Cardiac fibroblast (primary cell): ENCODE measurements at regions not wholly inside any gene's neighbourhood (a gene's known extent, or its start where the extent isn't known, plus 50 kb on each side); places are given as distances from the start of the nearest gene placed in this dataset.
A peak's percentile ranks its signal among the peaks of the same experiment; 100 is the strongest.

Experiments used
- DNase-seq, 2 donors: peaks; one replicate each; pipeline versions ENCODE4 v3.0.0 to v3.0.0-alpha.2; 2010; ENCODE audit warnings: low read depth in 2 of 2
- H3K4me3 ChIP-seq, 2 donors: replicated peaks in 1 of 2; 1 replicate in 1 of 2; 2 replicates in 1 of 2; pipeline ENCODE4 v1.5.1; 2011; ENCODE audit warnings: low read depth in 2 of 2, low read length in 2 of 2, mild to moderate bottlenecking in 2 of 2, moderate library complexity in 1 of 2
- TF ChIP-seq, protein P1 (sequence below): IDR thresholded peaks from one replicate; pipeline ENCODE4 v1.5.1; 2011; ENCODE audit warnings: low read depth, mild to moderate bottlenecking, low read length, inconsistent platforms

DNA sequence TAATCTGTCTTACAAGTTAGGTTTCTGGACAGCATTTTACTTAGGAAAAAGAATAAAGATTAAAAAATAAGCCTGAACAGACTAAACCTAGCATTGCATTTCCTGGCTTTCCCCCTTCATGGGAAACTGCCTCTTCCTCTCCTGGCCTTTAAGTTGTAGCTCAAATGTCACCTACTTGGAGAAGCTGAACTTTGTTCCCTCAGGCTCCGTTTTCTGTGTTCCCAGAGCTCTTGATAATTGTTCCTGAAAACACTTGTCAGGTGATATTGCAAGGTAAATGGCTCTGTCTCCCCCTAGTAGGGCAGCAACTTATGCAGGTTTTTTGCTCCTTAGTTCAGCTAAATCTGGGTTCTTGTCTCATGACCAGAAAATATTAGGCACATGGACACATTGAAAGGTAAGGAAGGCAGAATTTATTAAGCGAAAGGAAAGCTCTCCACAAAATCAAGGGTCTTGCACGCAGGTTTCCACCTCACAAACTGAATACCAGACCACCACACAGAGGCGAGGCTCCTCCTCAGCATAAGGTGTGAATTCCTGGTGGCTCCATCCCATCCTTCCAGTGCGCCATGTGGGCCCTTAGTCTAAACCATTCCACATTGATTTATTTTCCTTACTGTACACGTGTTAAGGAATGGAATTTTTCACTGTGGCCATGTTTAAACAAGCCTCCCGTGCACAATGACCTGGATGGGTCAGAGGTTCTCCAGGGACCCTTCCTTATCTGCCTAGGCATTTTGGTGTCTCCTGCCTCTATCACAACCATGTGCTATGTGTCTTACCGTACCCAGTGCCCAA is 229.3 kb downstream of the HNMT start:
- H3K4me3 ChIP-seq: no peak overlapping the region
- no peak for DNase-seq
- TF ChIP-seq, protein P1, sequence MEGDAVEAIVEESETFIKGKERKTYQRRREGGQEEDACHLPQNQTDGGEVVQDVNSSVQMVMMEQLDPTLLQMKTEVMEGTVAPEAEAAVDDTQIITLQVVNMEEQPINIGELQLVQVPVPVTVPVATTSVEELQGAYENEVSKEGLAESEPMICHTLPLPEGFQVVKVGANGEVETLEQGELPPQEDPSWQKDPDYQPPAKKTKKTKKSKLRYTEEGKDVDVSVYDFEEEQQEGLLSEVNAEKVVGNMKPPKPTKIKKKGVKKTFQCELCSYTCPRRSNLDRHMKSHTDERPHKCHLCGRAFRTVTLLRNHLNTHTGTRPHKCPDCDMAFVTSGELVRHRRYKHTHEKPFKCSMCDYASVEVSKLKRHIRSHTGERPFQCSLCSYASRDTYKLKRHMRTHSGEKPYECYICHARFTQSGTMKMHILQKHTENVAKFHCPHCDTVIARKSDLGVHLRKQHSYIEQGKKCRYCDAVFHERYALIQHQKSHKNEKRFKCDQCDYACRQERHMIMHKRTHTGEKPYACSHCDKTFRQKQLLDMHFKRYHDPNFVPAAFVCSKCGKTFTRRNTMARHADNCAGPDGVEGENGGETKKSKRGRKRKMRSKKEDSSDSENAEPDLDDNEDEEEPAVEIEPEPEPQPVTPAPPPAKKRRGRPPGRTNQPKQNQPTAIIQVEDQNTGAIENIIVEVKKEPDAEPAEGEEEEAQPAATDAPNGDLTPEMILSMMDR: no peak

DNA sequence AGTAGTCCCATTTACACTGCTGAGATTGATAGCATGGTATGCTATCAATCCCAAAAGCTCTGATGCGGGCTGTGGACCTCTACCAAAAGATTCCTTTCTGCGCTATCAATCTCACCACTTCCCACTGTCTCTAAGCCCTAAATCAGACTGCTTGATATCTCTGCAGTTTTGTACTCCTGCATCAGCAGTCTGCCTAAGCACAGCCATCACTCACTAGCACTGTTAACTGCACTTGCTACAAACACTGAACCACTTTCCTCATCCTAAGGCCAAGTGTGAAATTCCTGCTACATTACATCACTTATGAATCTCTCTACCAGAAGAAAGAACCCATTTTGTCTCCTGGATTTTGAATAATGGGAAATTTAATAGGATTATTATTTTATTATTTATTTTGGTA is 237.0 kb downstream of the HNMT start:
- peak; percentile 18 to 37 for DNase-seq
- TF ChIP-seq, protein P1: no peak
- no peak overlapping the region for H3K4me3 ChIP-seq

- no peak for DNase-seq
- no peak overlapping the region for H3K4me3 ChIP-seq
- TF ChIP-seq, protein P1: no peak
Measured at GRCh38 chr2:138202762-138203161, 238.5 kb downstream of the HNMT start.

DNA sequence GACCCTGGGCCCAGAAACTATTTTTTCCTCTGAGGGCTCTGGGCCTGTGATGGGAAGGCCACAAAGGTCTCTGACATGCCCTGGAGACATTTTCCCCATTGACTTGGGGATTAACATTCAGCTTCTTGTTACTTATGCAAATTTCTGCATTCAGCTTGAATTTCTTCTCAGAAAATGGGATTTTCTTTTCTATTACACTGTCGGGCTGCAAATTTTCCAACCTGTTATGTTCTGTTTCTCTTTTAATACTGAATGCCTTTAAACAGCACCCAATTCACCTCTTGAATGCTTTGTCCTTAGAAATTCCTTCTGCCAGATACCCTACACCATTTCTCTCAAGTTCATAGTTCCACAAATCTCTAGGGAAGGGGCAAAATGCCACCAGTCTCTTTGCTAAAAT is 241.0 kb downstream of the HNMT start:
- DNase-seq: no peak
- H3K4me3 ChIP-seq: no peak overlapping the region
- TF ChIP-seq, protein P1: no peak

DNA sequence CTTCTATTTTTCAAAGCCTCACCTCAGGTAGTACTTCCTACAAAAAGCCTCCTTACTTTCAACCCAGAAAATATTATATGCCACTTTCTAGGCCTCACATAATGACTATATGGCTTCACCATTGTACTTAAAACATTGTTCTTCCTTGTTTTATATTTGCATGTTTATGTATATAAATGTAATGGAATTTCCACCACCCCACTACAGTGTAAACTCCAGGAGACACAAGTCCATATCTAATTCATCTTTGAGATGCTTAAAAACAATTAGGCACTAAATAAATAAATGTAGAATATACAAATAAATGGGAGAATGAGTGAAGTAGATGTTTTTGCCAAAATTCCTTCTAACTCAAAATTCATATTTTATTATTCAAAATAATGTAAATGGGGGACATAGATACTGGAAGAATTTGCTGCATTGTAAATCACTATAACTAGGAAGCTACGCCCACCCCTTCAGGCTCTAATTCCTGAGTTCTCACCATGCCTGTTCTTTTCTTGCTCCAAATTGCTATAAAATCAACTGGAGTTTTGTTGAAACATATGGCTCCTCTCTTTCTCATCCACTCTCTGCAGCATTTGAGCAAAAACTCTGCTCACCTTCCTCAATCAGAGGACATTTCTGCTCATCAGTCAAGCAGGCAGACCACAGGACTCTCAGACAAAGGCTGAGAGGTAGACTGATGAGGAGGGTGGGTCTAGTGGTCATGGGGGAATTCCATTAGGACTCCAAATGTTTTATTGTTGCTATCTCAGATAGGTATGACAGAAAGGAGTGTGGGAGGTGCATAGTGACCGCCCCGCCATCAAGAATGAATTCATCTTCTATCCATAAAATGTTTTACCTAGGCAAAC is 243.0 kb downstream of the HNMT start:
- DNase-seq: no peak

DNA sequence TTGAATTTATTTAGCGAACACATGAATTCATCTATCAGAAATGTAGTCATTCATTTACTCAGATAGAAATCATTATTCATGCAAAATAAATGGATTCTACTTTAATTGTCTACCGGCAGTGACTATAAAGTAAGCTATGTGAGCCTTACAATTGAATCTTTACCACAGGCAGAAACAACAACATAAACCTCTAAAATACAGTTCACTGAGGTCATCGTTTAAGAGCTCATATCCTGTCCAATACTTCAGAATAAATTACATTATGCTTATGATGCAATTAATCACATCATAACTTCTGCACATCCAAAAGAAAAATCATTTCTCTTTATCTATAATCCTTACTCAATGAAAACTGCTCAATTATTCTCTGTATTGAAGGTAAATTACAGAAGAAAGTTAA is 244.7 kb downstream of the HNMT start:
- TF ChIP-seq, protein P1: no peak
- DNase-seq: peak in 1 of 2 donors; percentile 66
- H3K4me3 ChIP-seq: no peak overlapping the region

More for the DNA sequence above, 243.0 kb downstream of the HNMT start:
- TF ChIP-seq, protein P1: no peak
- H3K4me3 ChIP-seq: no peak overlapping the region
